ENCODE measurements at regions not wholly inside any gene's neighbourhood (a gene's known extent, or its start where the extent isn't known, plus 50 kb on each side); places are given as distances from the start of the nearest gene placed in this dataset.
"Not testable (repeated sequence)": the region's sequence is repeated elsewhere in the genome, so short reads cannot be mapped to it uniquely, and the experiment has no call there.

GRCh38 chr17:59492091-59492451, 73.3 kb upstream of the DHX40 start:
- Histone ChIP-seq H3K4me3 (ENCODE audit: low read length) (no peak overlapping the region), H3K4me1 (ENCODE audit: control insufficient read depth in 2 of 2, insufficient read depth in 2 of 2, low read length in 2 of 2) (no peaks in the 10 kb centered on the region), H3K36me3 (ENCODE audit: control insufficient read depth in 2 of 3, insufficient read depth in 3 of 3, low read length in 3 of 3) (no peaks in the 10 kb centered on the region), H3K27me3 (ENCODE audit: control insufficient read depth in 2 of 2, insufficient read depth in 2 of 2, low read length in 2 of 2) (peaks cover 0 to 3% of the 10 kb centered on the region in 2 donors), H3K27ac (ENCODE audit: low read depth, low read length) (no peak overlapping the region), H3K9me3 (ENCODE audit: control insufficient read depth in 2 of 3, low read length in 3 of 3) (no peaks in the 10 kb centered on the region)
- H3K9me3 Mint-ChIP-seq: peaks cover 0 to 2% (median 0%) of the 10 kb centered on the region in 11 donors
- H3K4me1 Mint-ChIP-seq: no peaks in the 10 kb centered on the region
- ChIA-PET CTCF (no interaction called here), POLR2A (no interaction called here)
- peaks cover 0 to 28% (median 0%) of the 10 kb centered on the region in 5 donors for H3K27me3 Mint-ChIP-seq
- no peak for DNase-seq
- no peak overlapping the region for H3K27ac Mint-ChIP-seq
- intact Hi-C loops (cut with micrococcal nuclease): no loop called here
- no peak for ATAC-seq
- no peak overlapping the region for H3K4me3 Mint-ChIP-seq
- H3K36me3 Mint-ChIP-seq: no peaks in the 10 kb centered on the region

- Histone ChIP-seq H3K4me3 (ENCODE audit: low read length) (no peak overlapping the region), H3K4me1 (ENCODE audit: control insufficient read depth in 2 of 2, insufficient read depth in 2 of 2, low read length in 2 of 2) (no peaks in the 10 kb centered on the region), H3K27ac (ENCODE audit: low read depth, low read length) (no peak overlapping the region), H3K9me3 (ENCODE audit: control insufficient read depth in 2 of 3, low read length in 3 of 3) (no peaks in the 10 kb centered on the region), H3K27me3 (ENCODE audit: control insufficient read depth in 2 of 2, insufficient read depth in 2 of 2, low read length in 2 of 2) (peaks cover 0 to 3% of the 10 kb centered on the region in 2 donors), H3K36me3 (ENCODE audit: control insufficient read depth in 2 of 3, insufficient read depth in 3 of 3, low read length in 3 of 3) (no peaks in the 10 kb centered on the region)
- H3K9me3 Mint-ChIP-seq: peaks cover 0 to 2% (median 0%) of the 10 kb centered on the region in 11 donors
- DNase-seq (no peak), ATAC-seq (no peak)
- no peaks in the 10 kb centered on the region for H3K4me1 Mint-ChIP-seq
- intact Hi-C loops (cut with micrococcal nuclease): no loop called here
- POLR2A ChIA-PET: interaction anchor here (0.6 kb wide), 1 partner anchor 58 kb away, joined by 3 read pairs; no protein-coding TSS in a partner anchor
- no peak overlapping the region for H3K27ac Mint-ChIP-seq
- peaks cover 0 to 14% (median 0%) of the 10 kb centered on the region in 5 donors for H3K27me3 Mint-ChIP-seq
- H3K36me3 Mint-ChIP-seq: no peaks in the 10 kb centered on the region
- CTCF ChIA-PET: no interaction called here
- no peak overlapping the region for H3K4me3 Mint-ChIP-seq
These were observed 71.5 kb upstream of the DHX40 start for GRCh38 chr17:59493867-59494266.

GRCh38 chr17:59494757-59495368, 70.5 kb upstream of the DHX40 start:
- Mint-ChIP-seq H3K27me3 (peaks cover 0 to 15% (median 0%) of the 10 kb centered on the region in 5 donors), H3K9me3 (peaks cover 0 to 2% (median 0%) of the 10 kb centered on the region in 11 donors), H3K4me1 (no peaks in the 10 kb centered on the region), H3K36me3 (no peaks in the 10 kb centered on the region), H3K27ac (no peak overlapping the region), H3K4me3 (no peak overlapping the region)
- CTCF ChIA-PET: no interaction called here
- no peak overlapping the region for H3K4me3 ChIP-seq (ENCODE audit: low read length)
- H3K9me3 ChIP-seq (ENCODE audit: control insufficient read depth in 2 of 3, low read length in 3 of 3): no peaks in the 10 kb centered on the region
- no peak overlapping the region for H3K27ac ChIP-seq (ENCODE audit: low read depth, low read length)
- no peaks in the 10 kb centered on the region for H3K36me3 ChIP-seq (ENCODE audit: control insufficient read depth in 2 of 3, insufficient read depth in 3 of 3, low read length in 3 of 3)
- no peaks in the 10 kb centered on the region for H3K4me1 ChIP-seq (ENCODE audit: control insufficient read depth in 2 of 2, insufficient read depth in 2 of 2, low read length in 2 of 2)
- intact Hi-C loops (cut with micrococcal nuclease): no loop called here
- POLR2A ChIA-PET: no interaction called here
- ATAC-seq: no peak
- no peak for DNase-seq
- peaks cover 0 to 3% of the 10 kb centered on the region in 2 donors for H3K27me3 ChIP-seq (ENCODE audit: control insufficient read depth in 2 of 2, insufficient read depth in 2 of 2, low read length in 2 of 2)

GRCh38 chr17:59496178-59496577, 69.2 kb upstream of the DHX40 start:
- Histone ChIP-seq H3K27ac (ENCODE audit: low read depth, low read length) (no peak overlapping the region), H3K36me3 (ENCODE audit: control insufficient read depth in 2 of 3, insufficient read depth in 3 of 3, low read length in 3 of 3) (no peaks in the 10 kb centered on the region), H3K4me1 (ENCODE audit: control insufficient read depth in 2 of 2, insufficient read depth in 2 of 2, low read length in 2 of 2) (no peaks in the 10 kb centered on the region), H3K9me3 (ENCODE audit: control insufficient read depth in 2 of 3, low read length in 3 of 3) (no peaks in the 10 kb centered on the region), H3K4me3 (ENCODE audit: low read length) (no peak overlapping the region), H3K27me3 (ENCODE audit: control insufficient read depth in 2 of 2, insufficient read depth in 2 of 2, low read length in 2 of 2) (peaks cover 0 to 3% of the 10 kb centered on the region in 2 donors)
- ATAC-seq (no peak), DNase-seq (no peak)
- peaks cover 0 to 12% (median 0%) of the 10 kb centered on the region in 5 donors for H3K27me3 Mint-ChIP-seq
- H3K9me3 Mint-ChIP-seq: peaks cover 0 to 2% (median 0%) of the 10 kb centered on the region in 11 donors
- intact Hi-C loops (cut with micrococcal nuclease): no loop called here
- H3K36me3 Mint-ChIP-seq: no peaks in the 10 kb centered on the region
- POLR2A ChIA-PET: no interaction called here
- CTCF ChIA-PET: no interaction called here
- H3K27ac Mint-ChIP-seq: no peak overlapping the region
- no peaks in the 10 kb centered on the region for H3K4me1 Mint-ChIP-seq
- no peak overlapping the region for H3K4me3 Mint-ChIP-seq

GRCh38 chr17:59498530-59499307, 66.7 kb upstream of the DHX40 start:
- ATAC-seq: no peak
- Mint-ChIP-seq H3K9me3 (no peaks in the 10 kb centered on the region), H3K4me3 (no peak overlapping the region), H3K27ac (no peak overlapping the region), H3K4me1 (no peaks in the 10 kb centered on the region), H3K27me3 (peaks cover 0 to 8% (median 4%) of the 10 kb centered on the region in 5 donors), H3K36me3 (no peaks in the 10 kb centered on the region)
- Histone ChIP-seq H3K27me3 (ENCODE audit: control insufficient read depth in 2 of 2, insufficient read depth in 2 of 2, low read length in 2 of 2) (no peaks in the 10 kb centered on the region), H3K4me3 (ENCODE audit: low read length) (no peak overlapping the region), H3K4me1 (ENCODE audit: control insufficient read depth in 2 of 2, insufficient read depth in 2 of 2, low read length in 2 of 2) (no peaks in the 10 kb centered on the region), H3K9me3 (ENCODE audit: control insufficient read depth in 2 of 3, low read length in 3 of 3) (no peaks in the 10 kb centered on the region), H3K36me3 (ENCODE audit: control insufficient read depth in 2 of 3, insufficient read depth in 3 of 3, low read length in 3 of 3) (no peaks in the 10 kb centered on the region), H3K27ac (ENCODE audit: low read depth, low read length) (no peak overlapping the region)
- intact Hi-C loops (cut with micrococcal nuclease): no loop called here
- POLR2A ChIA-PET: no interaction called here
- CTCF ChIA-PET: no interaction called here
- no peak for DNase-seq

GRCh38 chr17:59500086-59500655, 65.2 kb upstream of the DHX40 start:
- H3K4me1 Mint-ChIP-seq; H3K9me3 ChIP-seq (ENCODE audit: control insufficient read depth in 2 of 3, low read length in 3 of 3); H3K9me3 Mint-ChIP-seq; POLR2A ChIA-PET; intact Hi-C loops (cut with micrococcal nuclease); H3K36me3 Mint-ChIP-seq; ATAC-seq; H3K36me3 ChIP-seq (ENCODE audit: control insufficient read depth in 2 of 3, insufficient read depth in 3 of 3, low read length in 3 of 3); DNase-seq; H3K4me3 ChIP-seq (ENCODE audit: low read length); H3K4me3 Mint-ChIP-seq; H3K27me3 ChIP-seq (ENCODE audit: control insufficient read depth in 2 of 2, insufficient read depth in 2 of 2, low read length in 2 of 2); H3K27me3 Mint-ChIP-seq; CTCF ChIA-PET; H3K27ac Mint-ChIP-seq; H3K4me1 ChIP-seq (ENCODE audit: control insufficient read depth in 2 of 2, insufficient read depth in 2 of 2, low read length in 2 of 2); H3K27ac ChIP-seq (ENCODE audit: low read depth, low read length): not testable (repeated sequence)

All from naive thymus-derived CD4-positive, alpha-beta T cell (primary cell).